Lung (tissue), 11 donors: ENCODE measurements at regions not wholly inside any gene's neighbourhood (a gene's known extent, or its start where the extent isn't known, plus 50 kb on each side); places are given as distances from the start of the nearest gene placed in this dataset.

Experiments
- ATAC-seq: fragments of 200-7000 bp; cut with Tn5 transposase; one replicate; pipeline ENCODE4 v1.9.1; 2020; ENCODE audit warnings: moderate number of reproducible peaks; ENCODE audit not compliant: insufficient read depth, low FRiP score
- DNase-seq, 3 donors: peaks; one replicate each; pipeline ENCODE4 v3.0.0-alpha.2; 2013 to 2017
- H3K27ac ChIP-seq, 2 donors: one replicate each; pipeline ENCODE4 v1.5.1; 2013; ENCODE audit warnings: mild to moderate bottlenecking in 2 of 2, moderate library complexity in 2 of 2, control low read depth in 1 of 2, inconsistent platforms in 1 of 2, low read depth in 1 of 2, low read length in 1 of 2
- H3K27me3 ChIP-seq, 3 donors: one replicate each; pipeline ENCODE4 v1.5.1; 2013; ENCODE audit warnings: low read length in 2 of 3; ENCODE audit not compliant: control insufficient read depth in 3 of 3, insufficient read depth in 3 of 3
- H3K36me3 ChIP-seq, 4 donors: one replicate each; pipeline ENCODE4 v1.5.1; 2013; ENCODE audit warnings: low read length in 4 of 4, mild to moderate bottlenecking in 1 of 4, moderate library complexity in 1 of 4; ENCODE audit not compliant: control insufficient read depth in 4 of 4, insufficient read depth in 4 of 4
- H3K4me1 ChIP-seq, 5 donors: one replicate each; pipeline ENCODE4 v1.5.1; 2013; ENCODE audit warnings: low read length in 5 of 5, mild to moderate bottlenecking in 2 of 5, moderate library complexity in 1 of 5; ENCODE audit not compliant: control insufficient read depth in 5 of 5, insufficient read depth in 5 of 5
- H3K4me3 ChIP-seq: one replicate; pipeline ENCODE4 v1.5.1; 2013; ENCODE audit warnings: mild to moderate bottlenecking, control low read depth, moderate library complexity
- H3K9ac ChIP-seq, 2 donors: one replicate each; pipeline ENCODE4 v1.5.1; 2013; ENCODE audit warnings: low read length in 2 of 2, control low read depth in 1 of 2; ENCODE audit not compliant: insufficient read depth in 1 of 2
- H3K9me3 ChIP-seq, 4 donors: one replicate each; pipeline ENCODE4 v1.5.1; 2013; ENCODE audit warnings: low read length in 3 of 4, mild to moderate bottlenecking in 1 of 4, moderate library complexity in 1 of 4; ENCODE audit not compliant: control insufficient read depth in 4 of 4, insufficient read depth in 3 of 4
- WGBS, 2 donors: extraction: QIAGEN DNeasy Blood & Tissue Kit; methylation state at CpG; one replicate each; pipeline ENCODE4 v1.1.7; 2013; 5-methylcytosine and 5-hydroxymethylcytosine counted together
- TF ChIP-seq, protein P1 (sequence below): IDR thresholded peaks from 2 replicates; pipeline ENCODE4 v1.5.1; 2012; ENCODE audit warnings: mild to moderate bottlenecking; ENCODE audit errors: control extremely low read depth, extremely low read depth
- donor health status: control.
- donor health status: control.
- donor health status: Bipolar disorder and iron deficiency.
- donor health status: healthy.
- donor health status: DM: yes; HTN: yes; CAD: no.

DNA sequence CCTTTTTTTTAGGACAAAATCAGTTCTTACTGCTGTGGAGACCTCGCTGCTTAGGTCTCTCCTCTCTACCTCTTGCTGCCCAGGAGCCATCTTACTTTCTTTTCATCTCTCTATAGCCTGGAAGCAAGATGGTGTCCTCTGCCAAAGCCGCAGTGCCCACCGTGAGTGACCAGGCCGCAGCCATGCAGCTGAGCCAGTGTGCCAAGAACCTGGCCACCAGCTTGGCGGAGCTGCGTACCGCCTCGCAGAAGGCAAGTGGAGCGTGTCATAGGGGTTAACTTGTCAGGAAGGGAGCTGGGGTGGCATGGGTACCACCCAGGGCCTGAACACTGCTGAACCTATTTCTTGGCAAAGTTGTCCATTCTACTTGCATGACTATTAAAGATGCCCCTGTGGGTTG is 320.3 kb upstream of the TPM1 start:
- H3K36me3 ChIP-seq = peaks cover 2 to 19% (median 10%) of the 10 kb centered on the region in 4 donors
- no peak overlapping the region for H3K9ac ChIP-seq
- WGBS, 2 donors = 98% methylated on average over 9 of the region's 9 CpGs
- no peaks in the 10 kb centered on the region for H3K27me3 ChIP-seq
- no peak for ATAC-seq
- H3K4me3 ChIP-seq = no peak overlapping the region
- DNase-seq = no peak
- H3K4me1 ChIP-seq = no peaks in the 10 kb centered on the region
- TF ChIP-seq, protein P1, sequence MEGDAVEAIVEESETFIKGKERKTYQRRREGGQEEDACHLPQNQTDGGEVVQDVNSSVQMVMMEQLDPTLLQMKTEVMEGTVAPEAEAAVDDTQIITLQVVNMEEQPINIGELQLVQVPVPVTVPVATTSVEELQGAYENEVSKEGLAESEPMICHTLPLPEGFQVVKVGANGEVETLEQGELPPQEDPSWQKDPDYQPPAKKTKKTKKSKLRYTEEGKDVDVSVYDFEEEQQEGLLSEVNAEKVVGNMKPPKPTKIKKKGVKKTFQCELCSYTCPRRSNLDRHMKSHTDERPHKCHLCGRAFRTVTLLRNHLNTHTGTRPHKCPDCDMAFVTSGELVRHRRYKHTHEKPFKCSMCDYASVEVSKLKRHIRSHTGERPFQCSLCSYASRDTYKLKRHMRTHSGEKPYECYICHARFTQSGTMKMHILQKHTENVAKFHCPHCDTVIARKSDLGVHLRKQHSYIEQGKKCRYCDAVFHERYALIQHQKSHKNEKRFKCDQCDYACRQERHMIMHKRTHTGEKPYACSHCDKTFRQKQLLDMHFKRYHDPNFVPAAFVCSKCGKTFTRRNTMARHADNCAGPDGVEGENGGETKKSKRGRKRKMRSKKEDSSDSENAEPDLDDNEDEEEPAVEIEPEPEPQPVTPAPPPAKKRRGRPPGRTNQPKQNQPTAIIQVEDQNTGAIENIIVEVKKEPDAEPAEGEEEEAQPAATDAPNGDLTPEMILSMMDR = no peak
- no peak overlapping the region for H3K27ac ChIP-seq
- no peaks in the 10 kb centered on the region for H3K9me3 ChIP-seq

DNA sequence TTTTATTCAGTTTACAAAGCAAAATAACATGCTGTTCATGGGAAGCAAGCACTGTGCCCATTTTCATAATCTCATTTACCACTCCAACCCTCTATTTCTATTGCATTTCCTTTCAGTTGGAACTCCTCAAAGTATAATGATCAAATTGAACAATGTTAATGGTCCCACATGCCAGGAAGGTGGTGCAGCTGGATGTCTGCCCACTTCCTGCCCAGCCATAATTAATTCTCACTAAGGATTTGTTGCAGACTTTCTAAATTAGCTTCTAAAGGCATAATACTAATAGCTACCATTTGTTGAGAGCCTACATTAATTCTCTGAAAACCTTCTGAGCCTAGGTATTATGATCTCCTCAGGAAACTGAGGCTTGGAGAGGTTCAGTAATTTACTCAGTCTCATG is 316.1 kb upstream of the TPM1 start:
- TF ChIP-seq, protein P1 = no peak
- Histone ChIP-seq H3K9me3 (peaks cover 0 to 2% (median 0%) of the 10 kb centered on the region in 4 donors), H3K9ac (no peak overlapping the region), H3K4me3 (no peak overlapping the region), H3K27ac (no peak overlapping the region), H3K27me3 (no peaks in the 10 kb centered on the region), H3K36me3 (peaks cover 0 to 14% (median 3%) of the 10 kb centered on the region in 4 donors), H3K4me1 (no peaks in the 10 kb centered on the region)
- DNase-seq = no peak
- ATAC-seq = no peak

DNA sequence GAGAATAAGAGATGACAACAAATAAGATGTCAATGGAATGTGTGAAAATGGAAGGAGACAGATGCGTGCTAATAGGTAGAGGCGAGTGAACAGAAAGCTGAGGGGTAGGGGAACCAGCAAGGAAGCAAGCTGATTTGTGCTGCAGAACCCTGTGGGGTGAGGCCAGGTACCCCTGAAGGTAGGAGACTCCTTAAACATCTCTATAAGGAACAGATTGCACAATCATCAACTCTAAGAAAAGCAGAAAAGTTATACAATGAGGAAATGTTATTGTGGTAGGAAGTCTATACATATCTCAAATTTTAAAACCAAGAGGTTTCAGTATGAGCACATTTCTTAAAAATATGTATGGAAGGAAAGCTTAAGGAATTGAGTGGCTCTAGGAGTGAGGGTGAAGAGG is 315.0 kb upstream of the TPM1 start:
- 95 to 96% methylated on average over 2 of the region's 2 CpGs for WGBS, 2 donors
- no peak for ATAC-seq
- TF ChIP-seq, protein P1 = no peak

DNA sequence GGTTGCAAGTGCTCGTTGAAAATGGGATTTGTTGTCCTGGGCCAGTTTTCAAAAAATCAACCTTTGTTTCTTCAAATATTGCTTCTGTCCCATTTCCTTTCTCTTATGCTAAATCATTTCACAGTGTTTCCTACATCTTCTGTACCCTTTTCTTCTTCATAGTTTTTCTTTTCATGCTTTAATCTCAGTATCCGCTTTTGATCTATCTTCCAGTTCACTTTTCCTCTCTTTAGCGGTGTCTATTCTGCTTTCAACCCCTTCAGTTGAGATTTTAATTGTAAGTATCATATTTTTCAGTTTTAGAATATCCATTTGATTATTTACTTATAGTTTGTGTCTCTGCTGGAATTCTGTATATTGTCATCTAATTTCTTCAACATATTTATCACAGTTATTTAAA is 311.7 kb upstream of the TPM1 start:
- H3K27ac ChIP-seq = no peak overlapping the region
- H3K9me3 ChIP-seq = peaks cover 0 to 2% (median 0%) of the 10 kb centered on the region in 4 donors
- DNase-seq (no peak), ATAC-seq (no peak)
- no peak overlapping the region for H3K4me3 ChIP-seq
- 96 to 98% methylated on average over 3 of the region's 3 CpGs for WGBS, 2 donors
- H3K4me1 ChIP-seq = no peaks in the 10 kb centered on the region
- TF ChIP-seq, protein P1 = no peak
- no peaks in the 10 kb centered on the region for H3K27me3 ChIP-seq
- no peak overlapping the region for H3K9ac ChIP-seq
- peaks cover 0 to 6% (median 2%) of the 10 kb centered on the region in 4 donors for H3K36me3 ChIP-seq

More for the DNA sequence above, 315.0 kb upstream of the TPM1 start:
- Histone ChIP-seq H3K27me3 (no peaks in the 10 kb centered on the region), H3K9ac (no peak overlapping the region), H3K4me1 (no peaks in the 10 kb centered on the region), H3K4me3 (no peak overlapping the region), H3K36me3 (peaks cover 0 to 12% (median 3%) of the 10 kb centered on the region in 4 donors), H3K27ac (no peak overlapping the region), H3K9me3 (peaks cover 0 to 2% (median 0%) of the 10 kb centered on the region in 4 donors)
- no peak for DNase-seq
